Liver (tissue), 8 donors: ENCODE measurements at regions not wholly inside any gene's neighbourhood (a gene's known extent, or its start where the extent isn't known, plus 50 kb on each side); places are given as distances from the start of the nearest gene placed in this dataset.
A peak's percentile ranks its signal among the peaks of the same experiment; 100 is the strongest.

Source experiments
- DNase-seq: peaks from one replicate; pipeline ENCODE4 v3.0.0-alpha.2; 2017; ENCODE audit warnings: low spot score
- H3K27ac ChIP-seq, 2 donors: one replicate each; pipeline ENCODE4 v1.7.0; 2013; ENCODE audit warnings: inconsistent platforms in 2 of 2, low read length in 2 of 2, control low read depth in 1 of 2, low read depth in 1 of 2, mild to moderate bottlenecking in 1 of 2
- H3K27me3 ChIP-seq, 4 donors: one replicate each; pipeline versions ENCODE4 v1.6.1 to v1.7.0; 2013; ENCODE audit warnings: low read length in 3 of 4, inconsistent platforms in 1 of 4, mild to moderate bottlenecking in 1 of 4, moderate library complexity in 1 of 4; ENCODE audit not compliant: control insufficient read depth in 4 of 4, insufficient read depth in 4 of 4
- H3K36me3 ChIP-seq, 4 donors: one replicate each; pipeline versions ENCODE4 v1.6.1 to v1.7.0; 2013; ENCODE audit warnings: low read length in 3 of 4, mild to moderate bottlenecking in 3 of 4, low read depth in 1 of 4, moderate library complexity in 1 of 4; ENCODE audit not compliant: control insufficient read depth in 4 of 4, insufficient read depth in 3 of 4
- H3K4me1 ChIP-seq, 4 donors: one replicate each; pipeline versions ENCODE4 v1.6.1 to v1.7.0; 2013; ENCODE audit warnings: low read length in 3 of 4, mild to moderate bottlenecking in 3 of 4, moderate library complexity in 1 of 4; ENCODE audit not compliant: control insufficient read depth in 4 of 4, insufficient read depth in 4 of 4
- H3K4me3 ChIP-seq, 3 donors: one replicate each; pipeline versions ENCODE4 v1.6.1 to v1.7.0; 2013; ENCODE audit warnings: low read length in 3 of 3, control low read depth in 1 of 3, low read depth in 1 of 3, mild to moderate bottlenecking in 1 of 3
- H3K9ac ChIP-seq, 2 donors: one replicate each; pipeline ENCODE4 v1.7.0; 2013; ENCODE audit warnings: low read length in 2 of 2, mild to moderate bottlenecking in 2 of 2, moderate library complexity in 2 of 2, control low read depth in 1 of 2, low read depth in 1 of 2
- H3K9me3 ChIP-seq, 4 donors: one replicate each; pipeline versions ENCODE4 v1.6.1 to v1.7.0; 2013; ENCODE audit warnings: low read length in 3 of 4; ENCODE audit not compliant: control insufficient read depth in 4 of 4
- EGR1 ChIP-seq, 2 donors: IDR thresholded peaks; 2 replicates each; pipeline ENCODE4 v1.6.1; 2016 to 2018; ENCODE audit warnings: antibody characterized with exemption in 2 of 2, low read depth in 2 of 2
- FOXA1 ChIP-seq: IDR thresholded peaks from 2 replicates; pipeline ENCODE4 v1.6.1; 2016; ENCODE audit warnings: antibody characterized with exemption
- FOXA2 ChIP-seq: IDR thresholded peaks from 2 replicates; pipeline ENCODE4 v1.6.1; 2016; ENCODE audit warnings: antibody characterized with exemption
- HNF4G ChIP-seq: IDR thresholded peaks from 2 replicates; pipeline ENCODE4 v1.6.1; 2016; ENCODE audit warnings: antibody characterized with exemption
- JUND ChIP-seq, 2 donors: IDR thresholded peaks; 2 replicates each; pipeline ENCODE4 v1.6.1; 2016; ENCODE audit warnings: antibody characterized with exemption in 2 of 2
- NR2F2 ChIP-seq: IDR thresholded peaks from 2 replicates; pipeline ENCODE4 v1.6.1; 2016; ENCODE audit warnings: antibody characterized with exemption
- RAD21 ChIP-seq, 2 donors: IDR thresholded peaks; 2 replicates each; pipeline ENCODE4 v1.6.1; 2016; ENCODE audit warnings: antibody characterized with exemption in 2 of 2, mild to moderate bottlenecking in 2 of 2
- RXRA ChIP-seq, 2 donors: IDR thresholded peaks; 2 replicates each; pipeline ENCODE4 v1.6.1; 2017 to 2018; ENCODE audit warnings: antibody characterized with exemption in 2 of 2, mild to moderate bottlenecking in 1 of 2
- SP1 ChIP-seq: IDR thresholded peaks from 2 replicates; pipeline ENCODE4 v1.6.1; 2018; ENCODE audit warnings: antibody characterized with exemption, mild to moderate bottlenecking
- YY1 ChIP-seq: IDR thresholded peaks from 2 replicates; pipeline ENCODE4 v1.6.1; 2016; ENCODE audit warnings: antibody characterized with exemption, mild to moderate bottlenecking
- ZBTB33 ChIP-seq: IDR thresholded peaks from 2 replicates; pipeline ENCODE4 v1.6.1; 2016; ENCODE audit warnings: antibody characterized with exemption
- WGBS: extraction: QIAGEN DNeasy Blood & Tissue Kit; methylation state at CpG from one replicate; pipeline ENCODE4 v1.1.7; 2013; 5-methylcytosine and 5-hydroxymethylcytosine counted together
- TF ChIP-seq, protein P1 (sequence below): IDR thresholded peaks from 2 replicates; pipeline ENCODE4 v1.6.1; 2016; ENCODE audit warnings: antibody characterized with exemption, mild to moderate bottlenecking
- TF ChIP-seq, protein P2 (sequence below): fragments of 150-350 bp; IDR thresholded peaks from 2 replicates; pipeline ENCODE4 v1.5.1; 2017; ENCODE audit warnings: improper control_type of control experiment, low read depth, low read length; ENCODE audit not compliant: missing input control
- donor health status: healthy.
- donor health status: healthy.
- donor health status: healthy.
- donor health status: healthy.
- donor health status: healthy.

DNA sequence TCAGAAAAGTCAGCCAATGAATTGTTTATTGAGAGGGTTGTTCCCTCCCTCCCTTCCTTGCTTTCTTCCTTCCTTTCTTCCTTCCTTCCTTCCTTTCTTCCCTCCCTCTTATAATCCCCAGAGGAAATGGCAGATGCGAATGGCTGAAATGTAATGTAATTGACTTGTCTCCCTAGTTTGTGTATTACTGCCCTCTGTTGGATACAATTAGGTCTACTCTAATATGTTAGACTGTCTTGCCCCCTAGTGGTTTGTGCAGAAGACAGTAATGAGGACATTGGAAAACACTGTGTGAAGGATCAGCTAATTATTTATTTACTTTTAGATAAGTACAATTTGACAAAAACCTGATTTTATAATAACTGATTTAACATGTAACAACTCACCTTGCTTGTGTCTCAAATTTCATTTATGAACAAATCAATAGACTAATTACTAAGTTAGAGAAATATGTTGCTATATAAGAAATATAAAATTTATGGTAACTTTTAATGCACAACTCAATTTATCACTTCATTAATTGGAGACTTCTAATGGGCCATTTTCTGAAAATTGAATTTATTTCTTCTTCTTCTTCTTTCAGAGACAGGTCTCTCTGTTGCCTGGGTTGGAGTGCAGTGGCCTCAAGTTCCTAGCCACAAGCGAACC lies 229.8 kb upstream of the LRIG3 start (continued):
- no peak for TF ChIP-seq ZBTB33
- TF ChIP-seq FOXA1 = no peak
- TF ChIP-seq RAD21 (IDR thresholded peaks at IDR 0.05) = peak; percentile 98 to 99
- peak; percentile 43 for TF ChIP-seq YY1

DNA sequence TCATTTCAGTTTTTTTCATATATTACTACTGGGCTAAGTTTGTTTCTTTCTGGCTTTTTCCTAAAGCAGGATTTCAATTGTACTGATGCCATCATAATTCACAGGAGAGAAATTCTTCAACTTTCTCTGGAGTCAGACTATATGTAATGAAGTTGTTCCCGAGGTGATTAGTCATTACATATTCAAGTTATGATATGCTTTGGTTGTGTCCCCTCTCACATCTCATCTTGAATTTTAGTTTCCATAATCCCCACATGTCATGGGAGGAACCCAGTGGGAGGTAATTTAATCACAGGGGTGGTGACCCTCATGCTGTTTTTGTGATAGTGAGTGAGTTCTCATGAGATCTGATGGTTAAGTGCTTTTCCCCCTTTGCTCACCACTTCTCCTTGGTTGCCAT lies 227.5 kb upstream of the LRIG3 start:
- TF ChIP-seq EGR1 (IDR thresholded peaks at IDR 0.05; ENCODE audit: low read depth in 2 of 2) (no peak), NR2F2 (no peak), SP1 (no peak), FOXA1 (no peak), JUND (IDR thresholded peaks at IDR 0.05) (no peak), FOXA2 (no peak), RXRA (IDR thresholded peaks at IDR 0.05) (no peak), HNF4G (no peak), ZBTB33 (no peak), YY1 (no peak)
- TF ChIP-seq, protein P1, sequence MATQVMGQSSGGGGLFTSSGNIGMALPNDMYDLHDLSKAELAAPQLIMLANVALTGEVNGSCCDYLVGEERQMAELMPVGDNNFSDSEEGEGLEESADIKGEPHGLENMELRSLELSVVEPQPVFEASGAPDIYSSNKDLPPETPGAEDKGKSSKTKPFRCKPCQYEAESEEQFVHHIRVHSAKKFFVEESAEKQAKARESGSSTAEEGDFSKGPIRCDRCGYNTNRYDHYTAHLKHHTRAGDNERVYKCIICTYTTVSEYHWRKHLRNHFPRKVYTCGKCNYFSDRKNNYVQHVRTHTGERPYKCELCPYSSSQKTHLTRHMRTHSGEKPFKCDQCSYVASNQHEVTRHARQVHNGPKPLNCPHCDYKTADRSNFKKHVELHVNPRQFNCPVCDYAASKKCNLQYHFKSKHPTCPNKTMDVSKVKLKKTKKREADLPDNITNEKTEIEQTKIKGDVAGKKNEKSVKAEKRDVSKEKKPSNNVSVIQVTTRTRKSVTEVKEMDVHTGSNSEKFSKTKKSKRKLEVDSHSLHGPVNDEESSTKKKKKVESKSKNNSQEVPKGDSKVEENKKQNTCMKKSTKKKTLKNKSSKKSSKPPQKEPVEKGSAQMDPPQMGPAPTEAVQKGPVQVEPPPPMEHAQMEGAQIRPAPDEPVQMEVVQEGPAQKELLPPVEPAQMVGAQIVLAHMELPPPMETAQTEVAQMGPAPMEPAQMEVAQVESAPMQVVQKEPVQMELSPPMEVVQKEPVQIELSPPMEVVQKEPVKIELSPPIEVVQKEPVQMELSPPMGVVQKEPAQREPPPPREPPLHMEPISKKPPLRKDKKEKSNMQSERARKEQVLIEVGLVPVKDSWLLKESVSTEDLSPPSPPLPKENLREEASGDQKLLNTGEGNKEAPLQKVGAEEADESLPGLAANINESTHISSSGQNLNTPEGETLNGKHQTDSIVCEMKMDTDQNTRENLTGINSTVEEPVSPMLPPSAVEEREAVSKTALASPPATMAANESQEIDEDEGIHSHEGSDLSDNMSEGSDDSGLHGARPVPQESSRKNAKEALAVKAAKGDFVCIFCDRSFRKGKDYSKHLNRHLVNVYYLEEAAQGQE = no peak
- TF ChIP-seq, protein P2, sequence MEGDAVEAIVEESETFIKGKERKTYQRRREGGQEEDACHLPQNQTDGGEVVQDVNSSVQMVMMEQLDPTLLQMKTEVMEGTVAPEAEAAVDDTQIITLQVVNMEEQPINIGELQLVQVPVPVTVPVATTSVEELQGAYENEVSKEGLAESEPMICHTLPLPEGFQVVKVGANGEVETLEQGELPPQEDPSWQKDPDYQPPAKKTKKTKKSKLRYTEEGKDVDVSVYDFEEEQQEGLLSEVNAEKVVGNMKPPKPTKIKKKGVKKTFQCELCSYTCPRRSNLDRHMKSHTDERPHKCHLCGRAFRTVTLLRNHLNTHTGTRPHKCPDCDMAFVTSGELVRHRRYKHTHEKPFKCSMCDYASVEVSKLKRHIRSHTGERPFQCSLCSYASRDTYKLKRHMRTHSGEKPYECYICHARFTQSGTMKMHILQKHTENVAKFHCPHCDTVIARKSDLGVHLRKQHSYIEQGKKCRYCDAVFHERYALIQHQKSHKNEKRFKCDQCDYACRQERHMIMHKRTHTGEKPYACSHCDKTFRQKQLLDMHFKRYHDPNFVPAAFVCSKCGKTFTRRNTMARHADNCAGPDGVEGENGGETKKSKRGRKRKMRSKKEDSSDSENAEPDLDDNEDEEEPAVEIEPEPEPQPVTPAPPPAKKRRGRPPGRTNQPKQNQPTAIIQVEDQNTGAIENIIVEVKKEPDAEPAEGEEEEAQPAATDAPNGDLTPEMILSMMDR = no peak
- 88% methylated on average over 1 of the region's 1 CpG for WGBS
- DNase-seq = no peak
- H3K27me3 ChIP-seq = no peaks in the 10 kb centered on the region
- no peaks in the 10 kb centered on the region for H3K4me1 ChIP-seq
- no peak overlapping the region for H3K4me3 ChIP-seq
- H3K27ac ChIP-seq = no peak overlapping the region
- no peaks in the 10 kb centered on the region for H3K9me3 ChIP-seq
- H3K9ac ChIP-seq = no peak overlapping the region
- H3K36me3 ChIP-seq = no peaks in the 10 kb centered on the region
